ENCODE measurements at regions not wholly inside any gene's neighbourhood (a gene's known extent, or its start where the extent isn't known, plus 50 kb on each side); places are given as distances from the start of the nearest gene placed in this dataset.
A peak's percentile ranks its signal among the peaks of the same experiment; 100 is the strongest.

GRCh38 chr10:90642136-90642535 is 215.7 kb downstream of the HTR7 start:
- TF ChIP-seq POLR2A (IDR thresholded peaks at IDR 0.05; ENCODE audit: low read depth, low read length): no peak
- no peak for FAIRE-seq
- DNase-seq (ENCODE audit: insufficient read length, low spot score): no peak

GRCh38 chr10:90642650-90643049 is 215.2 kb downstream of the HTR7 start:
- no peak for FAIRE-seq
- no peak for DNase-seq (ENCODE audit: insufficient read length, low spot score)
- TF ChIP-seq POLR2A (IDR thresholded peaks at IDR 0.05; ENCODE audit: low read depth, low read length): no peak

- no peak for TF ChIP-seq POLR2A (IDR thresholded peaks at IDR 0.05; ENCODE audit: low read depth, low read length)
- DNase-seq (ENCODE audit: insufficient read length, low spot score): no peak
- no peak for FAIRE-seq
These were observed 213.7 kb downstream of the HTR7 start for GRCh38 chr10:90644165-90644564.

- TF ChIP-seq POLR2A (IDR thresholded peaks at IDR 0.05; ENCODE audit: low read depth, low read length): no peak
- no peak for FAIRE-seq
- no peak for DNase-seq (ENCODE audit: insufficient read length, low spot score)
These were observed 207.0 kb downstream of the HTR7 start for GRCh38 chr10:90650858-90651257.

- no peak for TF ChIP-seq POLR2A (IDR thresholded peaks at IDR 0.05; ENCODE audit: low read depth, low read length)
- DNase-seq (ENCODE audit: insufficient read length, low spot score) (no peak), FAIRE-seq (no peak)
These were observed 205.3 kb downstream of the HTR7 start for GRCh38 chr10:90652519-90652918.

- no peak for TF ChIP-seq POLR2A (IDR thresholded peaks at IDR 0.05; ENCODE audit: low read depth, low read length)
- FAIRE-seq: no peak
These were observed 199.0 kb downstream of the HTR7 start for GRCh38 chr10:90658791-90659190.

GRCh38 chr10:90665905-90666662 is 191.8 kb downstream of the HTR7 start:
- no peak for DNase-seq (ENCODE audit: insufficient read length, low spot score)
- no peak for TF ChIP-seq POLR2A (IDR thresholded peaks at IDR 0.05; ENCODE audit: low read depth, low read length)
- no peak for FAIRE-seq

More at GRCh38 chr10:90658791-90659190, 199.0 kb downstream of the HTR7 start:
- DNase-seq (ENCODE audit: insufficient read length, low spot score): no peak

GRCh38 chr10:90674461-90674860 is 183.4 kb downstream of the HTR7 start:
- DNase-seq (ENCODE audit: insufficient read length, low spot score) (no peak), FAIRE-seq (no peak)
- TF ChIP-seq POLR2A (IDR thresholded peaks at IDR 0.05; ENCODE audit: low read depth, low read length): no peak

GRCh38 chr10:90674928-90675327 is 182.9 kb downstream of the HTR7 start:
- FAIRE-seq: peak; percentile 50
- no peak for TF ChIP-seq POLR2A (IDR thresholded peaks at IDR 0.05; ENCODE audit: low read depth, low read length)
- DNase-seq (ENCODE audit: insufficient read length, low spot score): no peak

- FAIRE-seq: no peak
- no peak for DNase-seq (ENCODE audit: insufficient read length, low spot score)
- TF ChIP-seq POLR2A (IDR thresholded peaks at IDR 0.05; ENCODE audit: low read depth, low read length): no peak
These were observed 182.2 kb downstream of the HTR7 start for GRCh38 chr10:90675621-90676020.
